HEK293T (cell line): ENCODE measurements at regions not wholly inside any gene's neighbourhood (a gene's known extent, or its start where the extent isn't known, plus 50 kb on each side); places are given as distances from the start of the nearest gene placed in this dataset.

Source experiments
- CTCF ChIA-PET: fragments of 350-600 bp; formaldehyde crosslinking; extraction: SDS; loops from one replicate; lab custom pipeline; 2021; ENCODE audit warnings: antibody characterized with exemption, inconsistent platforms; lab: Yijun Ruan, JAX
- POLR2A ChIA-PET: fragments of 350-600 bp; formaldehyde crosslinking; extraction: SDS; loops from one replicate; lab custom pipeline; 2020; ENCODE audit warnings: antibody characterized with exemption, inconsistent platforms; lab: Yijun Ruan, JAX
- DNase-seq: peaks from one replicate; pipeline ENCODE4 v3.0.0; 2012; ENCODE audit warnings: mixed read lengths; ENCODE audit errors: extremely low spot score
- ARNT ChIP-seq: fragments of 450-650 bp; IDR thresholded peaks from 2 replicates; pipeline ENCODE4 v1.6.1; 2017; ENCODE audit warnings: mild to moderate bottlenecking
- BHLHE40 ChIP-seq: fragments of 450-650 bp; IDR thresholded peaks from 2 replicates; pipeline ENCODE4 v1.6.1; 2016; ENCODE audit warnings: mild to moderate bottlenecking, moderate library complexity, borderline replicate concordance
- CTBP1 ChIP-seq: fragments of 450-650 bp; IDR thresholded peaks from 2 replicates; pipeline ENCODE4 v1.6.1; 2016; ENCODE audit warnings: borderline replicate concordance
- ELF4 ChIP-seq: fragments of 450-650 bp; IDR thresholded peaks from 2 replicates; pipeline ENCODE4 v1.6.1; 2017; ENCODE audit warnings: antibody characterized with exemption
- FOXA1 ChIP-seq: fragments of 450-650 bp; IDR thresholded peaks from 2 replicates; pipeline ENCODE4 v1.6.1; 2016; ENCODE audit warnings: mild to moderate bottlenecking
- FOXK2 ChIP-seq: fragments of 450-650 bp; IDR thresholded peaks from 2 replicates; pipeline ENCODE4 v1.6.1; 2016; ENCODE audit warnings: mild to moderate bottlenecking
- FOXM1 ChIP-seq: fragments of 450-650 bp; IDR thresholded peaks from 2 replicates; pipeline ENCODE4 v1.6.1; 2017; ENCODE audit warnings: mild to moderate bottlenecking, borderline replicate concordance
- HDGF ChIP-seq: fragments of 450-650 bp; IDR thresholded peaks from 2 replicates; pipeline ENCODE4 v1.6.1; 2017; ENCODE audit warnings: antibody characterized with exemption, borderline replicate concordance
- L3MBTL2 ChIP-seq: fragments of 450-650 bp; conservative IDR thresholded peaks from 2 replicates; pipeline ENCODE4 v1.6.1; 2016; ENCODE audit warnings: mild to moderate bottlenecking
- LEF1 ChIP-seq: fragments of 450-650 bp; IDR thresholded peaks from 2 replicates; pipeline ENCODE4 v1.6.1; 2017; ENCODE audit warnings: mild to moderate bottlenecking, borderline replicate concordance
- NFRKB ChIP-seq: fragments of 450-650 bp; IDR thresholded peaks from 2 replicates; pipeline ENCODE4 v1.6.1; 2016; ENCODE audit warnings: mild to moderate bottlenecking, moderate library complexity
- PKNOX1 ChIP-seq: fragments of 450-650 bp; IDR thresholded peaks from 2 replicates; pipeline ENCODE4 v1.6.1; 2016
- SP1 ChIP-seq: fragments of 450-650 bp; IDR thresholded peaks from 2 replicates; pipeline ENCODE4 v1.6.1; 2017
- SUZ12 ChIP-seq: fragments of 450-650 bp; IDR thresholded peaks from 2 replicates; pipeline ENCODE4 v1.6.1; 2016; ENCODE audit warnings: mild to moderate bottlenecking
- TARDBP ChIP-seq: fragments of 450-650 bp; IDR thresholded peaks from 2 replicates; pipeline ENCODE4 v1.6.1; 2016
- ZNF384 ChIP-seq: fragments of 450-650 bp; IDR thresholded peaks from 2 replicates; pipeline ENCODE4 v1.6.1; 2016

- no peak for TF ChIP-seq LEF1
- TF ChIP-seq SP1: no peak
- no peak for TF ChIP-seq FOXA1
- no peak for DNase-seq
- POLR2A ChIA-PET: no interaction called here
- CTCF ChIA-PET: no interaction called here
Observed at GRCh38 chr2:161031511-161031910, 128.7 kb upstream of the TANK start.

GRCh38 chr2:161032635-161033034 is 127.6 kb upstream of the TANK start:
- TF ChIP-seq FOXM1: no peak
- no peak for TF ChIP-seq FOXK2
- TF ChIP-seq ELF4: no peak
- TF ChIP-seq CTBP1: no peak
- TF ChIP-seq L3MBTL2: no peak
- no peak for TF ChIP-seq SP1
- TF ChIP-seq SUZ12: no peak
- ChIA-PET CTCF (no interaction called here), POLR2A (no interaction called here)
- DNase-seq: no peak

- ChIA-PET POLR2A (no interaction called here), CTCF (no interaction called here)
- DNase-seq: no peak
- TF ChIP-seq FOXA1 (no peak), HDGF (no peak), ZNF384 (no peak), PKNOX1 (no peak), FOXM1 (no peak), SUZ12 (no peak), ARNT (no peak), SP1 (no peak), TARDBP (no peak), NFRKB (no peak), LEF1 (no peak), FOXK2 (no peak), ELF4 (no peak), CTBP1 (no peak), BHLHE40 (no peak), L3MBTL2 (no peak)
Observed at GRCh38 chr2:161033059-161033660, 127.1 kb upstream of the TANK start.

GRCh38 chr2:161036926-161037325 is 123.3 kb upstream of the TANK start:
- no peak for DNase-seq
- ChIA-PET POLR2A (no interaction called here), CTCF (interaction anchor here (1.2 kb wide), 1 partner anchor 27 kb away, joined by 3 read pairs; no protein-coding TSS in a partner anchor)
- TF ChIP-seq L3MBTL2 (no peak), SP1 (no peak), ZNF384 (no peak), FOXM1 (no peak), TARDBP (no peak), ELF4 (no peak), HDGF (no peak), NFRKB (no peak), ARNT (no peak), FOXA1 (no peak), FOXK2 (no peak), BHLHE40 (no peak), PKNOX1 (no peak), SUZ12 (no peak), CTBP1 (no peak), LEF1 (no peak)

GRCh38 chr2:161039071-161039470 is 121.2 kb upstream of the TANK start:
- no peak for DNase-seq
- TF ChIP-seq PKNOX1: no peak
- no peak for TF ChIP-seq ARNT
- no peak for TF ChIP-seq TARDBP
- no peak for TF ChIP-seq ELF4
- no peak for TF ChIP-seq ZNF384
- TF ChIP-seq CTBP1: no peak
- TF ChIP-seq L3MBTL2: no peak
- TF ChIP-seq SUZ12: no peak
- TF ChIP-seq FOXK2: no peak
- TF ChIP-seq FOXM1: no peak
- TF ChIP-seq SP1: no peak
- TF ChIP-seq BHLHE40: no peak
- no peak for TF ChIP-seq FOXA1
- TF ChIP-seq HDGF: no peak
- CTCF ChIA-PET: interaction anchor here (0.5 to 0.6 kb wide), 2 partner anchors 214 to 374 kb away, joined by 3 read pairs; no protein-coding TSS in a partner anchor
- POLR2A ChIA-PET: no interaction called here

GRCh38 chr2:161041356-161041755 is 118.9 kb upstream of the TANK start:
- DNase-seq: no peak
- ChIA-PET POLR2A (no interaction called here), CTCF (no interaction called here)
- TF ChIP-seq SP1: no peak
- TF ChIP-seq FOXK2: no peak
- no peak for TF ChIP-seq FOXA1
- no peak for TF ChIP-seq SUZ12
- no peak for TF ChIP-seq L3MBTL2
